GM12873 (cell line): ENCODE measurements at regions not wholly inside any gene's neighbourhood (a gene's known extent, or its start where the extent isn't known, plus 50 kb on each side); places are given as distances from the start of the nearest gene placed in this dataset.

Experiments
- CTCF ChIP-seq: IDR thresholded peaks from 2 replicates; pipeline ENCODE4 v1.5.1; 2012; ENCODE audit warnings: low read depth, mild to moderate bottlenecking, moderate library complexity, low read length, control low read depth; ENCODE audit not compliant: insufficient read depth; ENCODE audit errors: missing control alignments

GRCh38 chr20:55646851-55647250, 358.5 kb downstream of the CBLN4 start:
- TF ChIP-seq CTCF = no peak

GRCh38 chr20:55641497-55641896, 363.8 kb downstream of the CBLN4 start:
- TF ChIP-seq CTCF = no peak

GRCh38 chr20:55635870-55636269, 369.4 kb downstream of the CBLN4 start:
- TF ChIP-seq CTCF = no peak

GRCh38 chr20:55632592-55632991, 372.7 kb downstream of the CBLN4 start:
- TF ChIP-seq CTCF = no peak

GRCh38 chr20:55626716-55627115, 378.6 kb downstream of the CBLN4 start:
- no peak for TF ChIP-seq CTCF

- no peak for TF ChIP-seq CTCF
These were observed 389.0 kb downstream of the CBLN4 start for GRCh38 chr20:55616367-55616766.

- no peak for TF ChIP-seq CTCF
These were observed 389.5 kb downstream of the CBLN4 start for GRCh38 chr20:55615818-55616217.

- no peak for TF ChIP-seq CTCF
These were observed 391.0 kb downstream of the CBLN4 start for GRCh38 chr20:55614220-55614757.
